ENCODE measurements at regions not wholly inside any gene's neighbourhood (a gene's known extent, or its start where the extent isn't known, plus 50 kb on each side); places are given as distances from the start of the nearest gene placed in this dataset.

GRCh38 chr5:88144219-88145001, 124.2 kb downstream of the TMEM161B start:
- H3K4me3 ChIP-seq (ENCODE audit: low read length), result no peak overlapping the region
- TF ChIP-seq CTCF (IDR thresholded peaks at IDR 0.05; ENCODE audit: insufficient read depth, low read depth, low read length, missing control alignments), result no peak
- no peak for DNase-seq (ENCODE audit: low read depth)

- H3K4me3 ChIP-seq (ENCODE audit: low read length), result no peak overlapping the region
- DNase-seq (ENCODE audit: low read depth), result no peak
- no peak for TF ChIP-seq CTCF (IDR thresholded peaks at IDR 0.05; ENCODE audit: insufficient read depth, low read depth, low read length, missing control alignments)
Measured at GRCh38 chr5:88143693-88144218, 124.9 kb downstream of the TMEM161B start.

GRCh38 chr5:88142886-88143692, 125.6 kb downstream of the TMEM161B start:
- DNase-seq (ENCODE audit: low read depth), result no peak
- TF ChIP-seq CTCF (IDR thresholded peaks at IDR 0.05; ENCODE audit: insufficient read depth, low read depth, low read length, missing control alignments), result no peak
- no peak overlapping the region for H3K4me3 ChIP-seq (ENCODE audit: low read length)

GRCh38 chr5:88142636-88142885, 126.1 kb downstream of the TMEM161B start:
- no peak for DNase-seq (ENCODE audit: low read depth)
- H3K4me3 ChIP-seq (ENCODE audit: low read length), result peak overlapping the region; percentile 41
- TF ChIP-seq CTCF (IDR thresholded peaks at IDR 0.05; ENCODE audit: insufficient read depth, low read depth, low read length, missing control alignments), result no peak

GRCh38 chr5:88140856-88141752, 127.5 kb downstream of the TMEM161B start:
- DNase-seq (ENCODE audit: low read depth), result peak; percentile 98

More at GRCh38 chr5:88140856-88141752, 127.5 kb downstream of the TMEM161B start:
- peak; percentile 63 for TF ChIP-seq CTCF (IDR thresholded peaks at IDR 0.05; ENCODE audit: insufficient read depth, low read depth, low read length, missing control alignments)
- H3K4me3 ChIP-seq (ENCODE audit: low read length), result peak overlapping the region; percentile 43
